DND-41 (cell line): ENCODE measurements at regions not wholly inside any gene's neighbourhood (a gene's known extent, or its start where the extent isn't known, plus 50 kb on each side); places are given as distances from the start of the nearest gene placed in this dataset.

Experiments used
- CTCF ChIP-seq: IDR thresholded peaks from 2 replicates; pipeline ENCODE4 v1.5.1; 2012; ENCODE audit warnings: borderline replicate concordance, low read length, moderate library complexity, mild to moderate bottlenecking; ENCODE audit not compliant: poor library complexity, severe bottlenecking; ENCODE audit errors: extremely low read depth
- EZH2 ChIP-seq: IDR thresholded peaks from 3 replicates; pipeline ENCODE4 v1.6.1; 2012; ENCODE audit warnings: borderline replicate concordance, low read depth, mild to moderate bottlenecking, moderate library complexity, low read length, inconsistent platforms; ENCODE audit not compliant: severe bottlenecking

GRCh38 chr7:106756071-106756470 lies 95.1 kb upstream of the CCDC71L start:
- TF ChIP-seq CTCF: no peak
- no peak for TF ChIP-seq EZH2
